ENCODE measurements at regions not wholly inside any gene's neighbourhood (a gene's known extent, or its start where the extent isn't known, plus 50 kb on each side); places are given as distances from the start of the nearest gene placed in this dataset.

DNA sequence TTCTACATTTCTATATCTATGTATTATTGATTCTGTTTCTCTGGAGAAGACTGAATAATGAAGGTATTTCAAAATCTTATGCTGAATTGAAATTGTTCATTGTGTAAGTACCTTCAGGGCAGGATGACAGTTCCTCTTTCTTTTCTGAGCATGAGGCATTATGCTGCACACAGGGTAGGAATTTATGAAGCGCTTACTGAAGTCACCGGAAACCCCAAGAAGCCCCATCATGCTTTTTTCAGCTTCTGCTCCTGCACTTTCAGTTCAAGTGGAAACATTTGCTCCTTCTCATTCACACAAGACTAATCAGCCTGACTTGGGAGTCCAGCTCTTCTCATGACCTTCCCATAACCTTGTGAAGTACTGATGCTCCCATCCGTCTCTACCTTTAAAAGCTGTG is 314.7 kb upstream of the SORL1-AS1 start:
- TF ChIP-seq, protein P1, sequence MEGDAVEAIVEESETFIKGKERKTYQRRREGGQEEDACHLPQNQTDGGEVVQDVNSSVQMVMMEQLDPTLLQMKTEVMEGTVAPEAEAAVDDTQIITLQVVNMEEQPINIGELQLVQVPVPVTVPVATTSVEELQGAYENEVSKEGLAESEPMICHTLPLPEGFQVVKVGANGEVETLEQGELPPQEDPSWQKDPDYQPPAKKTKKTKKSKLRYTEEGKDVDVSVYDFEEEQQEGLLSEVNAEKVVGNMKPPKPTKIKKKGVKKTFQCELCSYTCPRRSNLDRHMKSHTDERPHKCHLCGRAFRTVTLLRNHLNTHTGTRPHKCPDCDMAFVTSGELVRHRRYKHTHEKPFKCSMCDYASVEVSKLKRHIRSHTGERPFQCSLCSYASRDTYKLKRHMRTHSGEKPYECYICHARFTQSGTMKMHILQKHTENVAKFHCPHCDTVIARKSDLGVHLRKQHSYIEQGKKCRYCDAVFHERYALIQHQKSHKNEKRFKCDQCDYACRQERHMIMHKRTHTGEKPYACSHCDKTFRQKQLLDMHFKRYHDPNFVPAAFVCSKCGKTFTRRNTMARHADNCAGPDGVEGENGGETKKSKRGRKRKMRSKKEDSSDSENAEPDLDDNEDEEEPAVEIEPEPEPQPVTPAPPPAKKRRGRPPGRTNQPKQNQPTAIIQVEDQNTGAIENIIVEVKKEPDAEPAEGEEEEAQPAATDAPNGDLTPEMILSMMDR (IDR thresholded peaks at IDR 0.05): no peak
- TF ChIP-seq, protein P2, sequence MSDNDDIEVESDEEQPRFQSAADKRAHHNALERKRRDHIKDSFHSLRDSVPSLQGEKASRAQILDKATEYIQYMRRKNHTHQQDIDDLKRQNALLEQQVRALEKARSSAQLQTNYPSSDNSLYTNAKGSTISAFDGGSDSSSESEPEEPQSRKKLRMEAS (IDR thresholded peaks at IDR 0.05; ENCODE audit: low read depth): no peak
- TF ChIP-seq SIN3A (IDR thresholded peaks at IDR 0.05; ENCODE audit: borderline replicate concordance, low read depth, low read length) (no peak), NFIC (IDR thresholded peaks at IDR 0.05; ENCODE audit: borderline replicate concordance) (no peak)
